ENCODE measurements at regions not wholly inside any gene's neighbourhood (a gene's known extent, or its start where the extent isn't known, plus 50 kb on each side); places are given as distances from the start of the nearest gene placed in this dataset.

GRCh38 chr2:6554466-6554865 lies 311.2 kb downstream of the CMPK2 start:
- H3K9ac ChIP-seq, result no peak overlapping the region
- no peak overlapping the region for H3K4me3 ChIP-seq (ENCODE audit: low read depth in 2 of 2, low read length in 1 of 2)
- H3K36me3 ChIP-seq (replicated peaks in 1 of 2; ENCODE audit: control insufficient read depth in 1 of 2, insufficient read depth in 2 of 2, low read length in 1 of 2), result no peaks in the 10 kb centered on the region
- no peaks in the 10 kb centered on the region for H3K79me2 ChIP-seq (ENCODE audit: insufficient read depth)
- no peak overlapping the region for H3K4me2 ChIP-seq
- H3K27me3 ChIP-seq (ENCODE audit: insufficient read depth), result no peaks in the 10 kb centered on the region
- H4K20me1 ChIP-seq (ENCODE audit: insufficient read depth), result no peaks in the 10 kb centered on the region
- WGBS (ENCODE audit: low lambda C conversion rate), result 31% methylated on average over 7 of the region's 7 CpGs
- ChIA-PET CTCF (interaction anchor here (0.7 to 2.6 kb wide), 3 partner anchors 10 to 218 kb away, joined by 3 to 8 read pairs (median 3); no protein-coding TSS in a partner anchor), POLR2A (no interaction called here)
- H3K9me3 ChIP-seq, result no peaks in the 10 kb centered on the region; the same call in 1 of the 2 replicates
- H3K4me1 ChIP-seq (ENCODE audit: control insufficient read depth in 1 of 2, insufficient read depth in 2 of 2, low read depth in 1 of 2, low read length in 1 of 2), result no peaks in the 10 kb centered on the region
- H2AFZ ChIP-seq (ENCODE audit: low read depth), result no peak overlapping the region
- no peaks in the 10 kb centered on the region for H3F3A ChIP-seq (replicated peaks; ENCODE audit: insufficient read depth)
- H3K9me2 ChIP-seq, result no peaks in the 10 kb centered on the region
- no peak for DNase-seq
- TF ChIP-seq RFX5 (IDR thresholded peaks at IDR 0.05; ENCODE audit: low read length) (no peak), NFIC (IDR thresholded peaks at IDR 0.05; ENCODE audit: borderline replicate concordance) (no peak), GABPA (IDR thresholded peaks at IDR 0.05; ENCODE audit: low read depth) (no peak), CHD2 (IDR thresholded peaks at IDR 0.05; ENCODE audit: low read length, partially characterized antibody) (no peak), FOXM1 (IDR thresholded peaks at IDR 0.05; ENCODE audit: low read depth) (no peak), TCF12 (IDR thresholded peaks at IDR 0.05) (no peak), ELF1 (IDR thresholded peaks at IDR 0.05) (no peak), FOSL2 (IDR thresholded peaks at IDR 0.05; ENCODE audit: borderline replicate concordance, low read depth) (no peak), NRF1 (IDR thresholded peaks at IDR 0.05; ENCODE audit: low read depth, low read length) (no peak), GATA2 (CRISPR knock-in tag; IDR thresholded peaks at IDR 0.05) (no peak)
- TF ChIP-seq, protein P1, sequence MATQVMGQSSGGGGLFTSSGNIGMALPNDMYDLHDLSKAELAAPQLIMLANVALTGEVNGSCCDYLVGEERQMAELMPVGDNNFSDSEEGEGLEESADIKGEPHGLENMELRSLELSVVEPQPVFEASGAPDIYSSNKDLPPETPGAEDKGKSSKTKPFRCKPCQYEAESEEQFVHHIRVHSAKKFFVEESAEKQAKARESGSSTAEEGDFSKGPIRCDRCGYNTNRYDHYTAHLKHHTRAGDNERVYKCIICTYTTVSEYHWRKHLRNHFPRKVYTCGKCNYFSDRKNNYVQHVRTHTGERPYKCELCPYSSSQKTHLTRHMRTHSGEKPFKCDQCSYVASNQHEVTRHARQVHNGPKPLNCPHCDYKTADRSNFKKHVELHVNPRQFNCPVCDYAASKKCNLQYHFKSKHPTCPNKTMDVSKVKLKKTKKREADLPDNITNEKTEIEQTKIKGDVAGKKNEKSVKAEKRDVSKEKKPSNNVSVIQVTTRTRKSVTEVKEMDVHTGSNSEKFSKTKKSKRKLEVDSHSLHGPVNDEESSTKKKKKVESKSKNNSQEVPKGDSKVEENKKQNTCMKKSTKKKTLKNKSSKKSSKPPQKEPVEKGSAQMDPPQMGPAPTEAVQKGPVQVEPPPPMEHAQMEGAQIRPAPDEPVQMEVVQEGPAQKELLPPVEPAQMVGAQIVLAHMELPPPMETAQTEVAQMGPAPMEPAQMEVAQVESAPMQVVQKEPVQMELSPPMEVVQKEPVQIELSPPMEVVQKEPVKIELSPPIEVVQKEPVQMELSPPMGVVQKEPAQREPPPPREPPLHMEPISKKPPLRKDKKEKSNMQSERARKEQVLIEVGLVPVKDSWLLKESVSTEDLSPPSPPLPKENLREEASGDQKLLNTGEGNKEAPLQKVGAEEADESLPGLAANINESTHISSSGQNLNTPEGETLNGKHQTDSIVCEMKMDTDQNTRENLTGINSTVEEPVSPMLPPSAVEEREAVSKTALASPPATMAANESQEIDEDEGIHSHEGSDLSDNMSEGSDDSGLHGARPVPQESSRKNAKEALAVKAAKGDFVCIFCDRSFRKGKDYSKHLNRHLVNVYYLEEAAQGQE (IDR thresholded peaks at IDR 0.05; ENCODE audit: low read depth, low read length), result no peak
- TF ChIP-seq, protein P2, sequence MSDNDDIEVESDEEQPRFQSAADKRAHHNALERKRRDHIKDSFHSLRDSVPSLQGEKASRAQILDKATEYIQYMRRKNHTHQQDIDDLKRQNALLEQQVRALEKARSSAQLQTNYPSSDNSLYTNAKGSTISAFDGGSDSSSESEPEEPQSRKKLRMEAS (IDR thresholded peaks at IDR 0.05; ENCODE audit: low read depth), result no peak
- H3K27ac ChIP-seq (ENCODE audit: low read depth in 2 of 2, low read length in 1 of 2), result no peak overlapping the region

DNA sequence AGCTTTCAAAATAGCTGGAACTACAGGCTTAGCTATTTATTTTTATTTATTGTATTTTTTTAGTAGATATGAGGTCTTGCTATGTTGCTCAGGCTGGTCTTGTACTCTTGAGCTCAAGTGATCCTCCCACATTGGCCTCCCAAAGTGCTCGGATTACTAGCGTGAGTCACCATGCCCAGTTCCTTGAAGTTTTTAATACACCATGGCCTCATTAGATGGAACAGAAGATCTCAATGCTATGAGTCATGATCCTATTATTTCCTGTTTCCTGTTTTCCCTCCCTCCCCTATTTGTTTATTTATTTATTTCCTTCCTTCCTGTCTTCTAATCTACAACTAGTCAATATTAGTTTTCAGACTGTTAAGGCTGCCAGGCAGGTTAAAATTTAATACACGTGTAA lies 309.0 kb downstream of the CMPK2 start:
- H3K9me2 ChIP-seq, result no peaks in the 10 kb centered on the region
- WGBS (ENCODE audit: low lambda C conversion rate), result 58% methylated on average over 3 of the region's 3 CpGs
- H3K9ac ChIP-seq, result no peak overlapping the region
- CTCF ChIA-PET, result no interaction called here
- no peak for TF ChIP-seq NRF1 (IDR thresholded peaks at IDR 0.05; ENCODE audit: low read depth, low read length)
- no peak for TF ChIP-seq SIN3A (IDR thresholded peaks at IDR 0.05; ENCODE audit: borderline replicate concordance, low read depth, low read length)
- no peak for TF ChIP-seq CTCF (IDR thresholded peaks at IDR 0.05)
- no peak for TF ChIP-seq TCF12 (IDR thresholded peaks at IDR 0.05)
- TF ChIP-seq GATA2 (CRISPR knock-in tag; IDR thresholded peaks at IDR 0.05), result no peak
- TF ChIP-seq FOSL2 (IDR thresholded peaks at IDR 0.05; ENCODE audit: borderline replicate concordance, low read depth), result no peak
- no peak for TF ChIP-seq YY1 (IDR thresholded peaks at IDR 0.05; ENCODE audit: low read depth)
- no peak for TF ChIP-seq IRF3 (IDR thresholded peaks at IDR 0.05; ENCODE audit: low read depth, low read length)
- no peak for TF ChIP-seq RXRA (IDR thresholded peaks at IDR 0.05; ENCODE audit: borderline replicate concordance, low read depth)
- TF ChIP-seq, protein P3, sequence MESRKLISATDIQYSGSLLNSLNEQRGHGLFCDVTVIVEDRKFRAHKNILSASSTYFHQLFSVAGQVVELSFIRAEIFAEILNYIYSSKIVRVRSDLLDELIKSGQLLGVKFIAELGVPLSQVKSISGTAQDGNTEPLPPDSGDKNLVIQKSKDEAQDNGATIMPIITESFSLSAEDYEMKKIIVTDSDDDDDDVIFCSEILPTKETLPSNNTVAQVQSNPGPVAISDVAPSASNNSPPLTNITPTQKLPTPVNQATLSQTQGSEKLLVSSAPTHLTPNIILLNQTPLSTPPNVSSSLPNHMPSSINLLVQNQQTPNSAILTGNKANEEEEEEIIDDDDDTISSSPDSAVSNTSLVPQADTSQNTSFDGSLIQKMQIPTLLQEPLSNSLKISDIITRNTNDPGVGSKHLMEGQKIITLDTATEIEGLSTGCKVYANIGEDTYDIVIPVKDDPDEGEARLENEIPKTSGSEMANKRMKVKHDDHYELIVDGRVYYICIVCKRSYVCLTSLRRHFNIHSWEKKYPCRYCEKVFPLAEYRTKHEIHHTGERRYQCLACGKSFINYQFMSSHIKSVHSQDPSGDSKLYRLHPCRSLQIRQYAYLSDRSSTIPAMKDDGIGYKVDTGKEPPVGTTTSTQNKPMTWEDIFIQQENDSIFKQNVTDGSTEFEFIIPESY (IDR thresholded peaks at IDR 0.05; ENCODE audit: borderline replicate concordance, low read depth), result no peak
- TF ChIP-seq GABPA (IDR thresholded peaks at IDR 0.05; ENCODE audit: low read depth), result no peak
- no peak for TF ChIP-seq POLR2AphosphoS5 (IDR thresholded peaks at IDR 0.05; ENCODE audit: low read depth, low read length)
- no peaks in the 10 kb centered on the region for H3K4me1 ChIP-seq (ENCODE audit: control insufficient read depth in 1 of 2, insufficient read depth in 2 of 2, low read depth in 1 of 2, low read length in 1 of 2)
- no peak overlapping the region for H3K4me2 ChIP-seq
- DNase-seq, result no peak
- no peak overlapping the region for H3K27ac ChIP-seq (ENCODE audit: low read depth in 2 of 2, low read length in 1 of 2)
- POLR2A ChIA-PET, result no interaction called here
- no peaks in the 10 kb centered on the region for H3K9me3 ChIP-seq
- no peak overlapping the region for H2AFZ ChIP-seq (ENCODE audit: low read depth)
- no peaks in the 10 kb centered on the region for H3F3A ChIP-seq (replicated peaks; ENCODE audit: insufficient read depth)
- no peaks in the 10 kb centered on the region for H3K27me3 ChIP-seq (ENCODE audit: insufficient read depth)
- no peaks in the 10 kb centered on the region for H3K79me2 ChIP-seq (ENCODE audit: insufficient read depth)
- H3K36me3 ChIP-seq (replicated peaks in 1 of 2; ENCODE audit: control insufficient read depth in 1 of 2, insufficient read depth in 2 of 2, low read length in 1 of 2), result no peaks in the 10 kb centered on the region
- no peaks in the 10 kb centered on the region for H4K20me1 ChIP-seq (ENCODE audit: insufficient read depth)
- H3K4me3 ChIP-seq (ENCODE audit: low read depth in 2 of 2, low read length in 1 of 2), result no peak overlapping the region

All from SK-N-SH (cell line).